ENCODE measurements at regions not wholly inside any gene's neighbourhood (a gene's known extent, or its start where the extent isn't known, plus 50 kb on each side); places are given as distances from the start of the nearest gene placed in this dataset.
A peak's percentile ranks its signal among the peaks of the same experiment; 100 is the strongest.
"Not testable (repeated sequence)": the region's sequence is repeated elsewhere in the genome, so short reads cannot be mapped to it uniquely, and the experiment has no call there.

GRCh38 chr2:236997069-236997715, 88.5 kb upstream of the COPS8 start:
- no peak for DNase-seq (ENCODE audit: low spot score)

- DNase-seq (ENCODE audit: low spot score), result peak; percentile 8
Observed at GRCh38 chr2:236998236-236998635, 87.5 kb upstream of the COPS8 start.

- DNase-seq (ENCODE audit: low spot score), result no peak
Observed at GRCh38 chr2:236998758-236999157, 86.9 kb upstream of the COPS8 start.

- DNase-seq (ENCODE audit: low spot score), result no peak
Observed at GRCh38 chr2:237000481-237000880, 85.2 kb upstream of the COPS8 start.

- DNase-seq (ENCODE audit: low spot score), result not testable (repeated sequence)
Observed at GRCh38 chr2:237005341-237005740, 80.3 kb upstream of the COPS8 start.

GRCh38 chr2:237011206-237011795, 74.4 kb upstream of the COPS8 start:
- DNase-seq (ENCODE audit: low spot score), result no peak

GRCh38 chr2:237012004-237012403, 73.7 kb upstream of the COPS8 start:
- no peak for DNase-seq (ENCODE audit: low spot score)

GRCh38 chr2:237012577-237013267, 73.0 kb upstream of the COPS8 start:
- DNase-seq (ENCODE audit: low spot score), result no peak

- DNase-seq (ENCODE audit: low spot score), result no peak
Observed at GRCh38 chr2:237016121-237016915, 69.4 kb upstream of the COPS8 start.

- no peak for DNase-seq (ENCODE audit: low spot score)
Observed at GRCh38 chr2:237020090-237020489, 65.6 kb upstream of the COPS8 start.

GRCh38 chr2:237022533-237022932, 63.2 kb upstream of the COPS8 start:
- no peak for DNase-seq (ENCODE audit: low spot score)

- no peak for DNase-seq (ENCODE audit: low spot score)
Observed at GRCh38 chr2:237024255-237024654, 61.4 kb upstream of the COPS8 start.

GRCh38 chr2:237025090-237025865, 60.4 kb upstream of the COPS8 start:
- DNase-seq (ENCODE audit: low spot score), result peak; percentile 93

- DNase-seq (ENCODE audit: low spot score), result peak; percentile 78
Observed at GRCh38 chr2:237026981-237027711, 58.5 kb upstream of the COPS8 start.

GRCh38 chr2:237027712-237028029, 58.0 kb upstream of the COPS8 start:
- no peak for DNase-seq (ENCODE audit: low spot score)

- DNase-seq (ENCODE audit: low spot score), result no peak
Observed at GRCh38 chr2:237030382-237030781, 55.3 kb upstream of the COPS8 start.

GRCh38 chr2:237033536-237034060, 52.1 kb upstream of the COPS8 start:
- DNase-seq (ENCODE audit: low spot score), result no peak

- DNase-seq (ENCODE audit: low spot score), result no peak
Observed at GRCh38 chr2:237035781-237036475, 49.8 kb upstream of the COPS8 start.
